HFFc6 (cell line): ENCODE measurements at regions not wholly inside any gene's neighbourhood (a gene's known extent, or its start where the extent isn't known, plus 50 kb on each side); places are given as distances from the start of the nearest gene placed in this dataset.

Experiments used
- DNase-seq: peaks from one replicate; pipeline ENCODE4 v3.0.0-alpha.2; 2018
- H3K27ac Mint-ChIP-seq: 2 replicates; pipeline ENCODE4 v1.8.0; 2020; ENCODE audit warnings: mild to moderate bottlenecking, mixed read lengths
- H3K27me3 Mint-ChIP-seq: 2 replicates; pipeline ENCODE4 v1.8.0; 2021; ENCODE audit warnings: mild to moderate bottlenecking, moderate library complexity, mixed read lengths; ENCODE audit not compliant: insufficient read depth
- H3K36me3 Mint-ChIP-seq: 2 replicates; pipeline ENCODE4 v1.8.0; 2021; ENCODE audit warnings: low read depth, mixed read lengths
- H3K4me1 Mint-ChIP-seq: 2 replicates; pipeline ENCODE4 v1.8.0; 2020; ENCODE audit warnings: low read depth, mixed read lengths
- H3K4me3 Mint-ChIP-seq: 2 replicates; pipeline ENCODE4 v1.8.0; 2020; ENCODE audit warnings: mild to moderate bottlenecking, moderate library complexity, mixed read lengths
- H3K9me3 Mint-ChIP-seq: 2 replicates; pipeline ENCODE4 v1.8.0; 2020; ENCODE audit warnings: mild to moderate bottlenecking, mixed read lengths
- TF ChIP-seq, protein P1 (sequence below): fragments of 200-600 bp; sonication (generic); IDR thresholded peaks from 2 replicates; pipeline ENCODE4 v1.5.0; 2021; ENCODE audit warnings: antibody characterized with exemption, mild to moderate bottlenecking

DNA sequence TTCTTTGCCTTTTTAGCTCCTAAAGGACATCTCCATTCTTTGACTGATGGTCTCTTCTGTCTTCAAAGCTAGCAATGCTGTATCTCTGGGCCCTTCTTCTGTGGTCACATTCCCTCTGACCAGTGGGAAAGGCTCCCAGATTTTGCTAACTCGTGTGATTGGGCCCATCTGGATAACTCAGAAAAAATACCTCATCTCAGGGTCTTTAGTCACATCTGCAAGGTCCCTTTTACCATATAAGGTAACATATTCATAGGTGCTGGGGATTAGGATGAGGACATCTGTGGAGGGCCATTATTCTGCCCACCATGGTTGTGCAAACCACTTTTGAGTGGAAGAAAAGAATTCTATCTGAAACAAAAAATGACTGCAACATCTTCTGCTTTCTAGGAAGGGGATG is 76.3 kb upstream of the MAMDC2 start:
- Mint-ChIP-seq H3K4me1 (peaks cover 71% of the 10 kb centered on the region), H3K27me3 (no peaks in the 10 kb centered on the region), H3K27ac (no peak overlapping the region), H3K36me3 (0 out of 2 replicates have a peak, but pooled peaks cover 5% of the 10 kb centered on the region), H3K4me3 (no peak overlapping the region), H3K9me3 (no peaks in the 10 kb centered on the region)
- TF ChIP-seq, protein P1, sequence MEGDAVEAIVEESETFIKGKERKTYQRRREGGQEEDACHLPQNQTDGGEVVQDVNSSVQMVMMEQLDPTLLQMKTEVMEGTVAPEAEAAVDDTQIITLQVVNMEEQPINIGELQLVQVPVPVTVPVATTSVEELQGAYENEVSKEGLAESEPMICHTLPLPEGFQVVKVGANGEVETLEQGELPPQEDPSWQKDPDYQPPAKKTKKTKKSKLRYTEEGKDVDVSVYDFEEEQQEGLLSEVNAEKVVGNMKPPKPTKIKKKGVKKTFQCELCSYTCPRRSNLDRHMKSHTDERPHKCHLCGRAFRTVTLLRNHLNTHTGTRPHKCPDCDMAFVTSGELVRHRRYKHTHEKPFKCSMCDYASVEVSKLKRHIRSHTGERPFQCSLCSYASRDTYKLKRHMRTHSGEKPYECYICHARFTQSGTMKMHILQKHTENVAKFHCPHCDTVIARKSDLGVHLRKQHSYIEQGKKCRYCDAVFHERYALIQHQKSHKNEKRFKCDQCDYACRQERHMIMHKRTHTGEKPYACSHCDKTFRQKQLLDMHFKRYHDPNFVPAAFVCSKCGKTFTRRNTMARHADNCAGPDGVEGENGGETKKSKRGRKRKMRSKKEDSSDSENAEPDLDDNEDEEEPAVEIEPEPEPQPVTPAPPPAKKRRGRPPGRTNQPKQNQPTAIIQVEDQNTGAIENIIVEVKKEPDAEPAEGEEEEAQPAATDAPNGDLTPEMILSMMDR, result no peak
- no peak for DNase-seq

- peak; percentile 38 for DNase-seq
- TF ChIP-seq, protein P1, result no peak
- 0 out of 2 replicates have a peak, but pooled peaks cover 5% of the 10 kb centered on the region for H3K36me3 Mint-ChIP-seq
- H3K27me3 Mint-ChIP-seq, result no peaks in the 10 kb centered on the region
- peak overlapping the region; percentile 78 for H3K27ac Mint-ChIP-seq
- no peak overlapping the region for H3K4me3 Mint-ChIP-seq
- H3K4me1 Mint-ChIP-seq, result peaks cover 74% of the 10 kb centered on the region
- no peaks in the 10 kb centered on the region for H3K9me3 Mint-ChIP-seq
Measured at GRCh38 chr9:69970001-69970533, 73.6 kb upstream of the MAMDC2 start.

- H3K27ac Mint-ChIP-seq, result peak overlapping the region; percentile 88
- H3K4me1 Mint-ChIP-seq, result peaks cover 76% of the 10 kb centered on the region
- peak; percentile 61 for DNase-seq
- no peaks in the 10 kb centered on the region for H3K9me3 Mint-ChIP-seq
- H3K36me3 Mint-ChIP-seq, result 0 out of 2 replicates have a peak, but pooled peaks cover 5% of the 10 kb centered on the region
- H3K27me3 Mint-ChIP-seq, result no peaks in the 10 kb centered on the region
- TF ChIP-seq, protein P1, result peak; percentile 94
- peak overlapping the region; percentile 60 for H3K4me3 Mint-ChIP-seq
Measured at GRCh38 chr9:69971643-69972449, 71.8 kb upstream of the MAMDC2 start.

DNA sequence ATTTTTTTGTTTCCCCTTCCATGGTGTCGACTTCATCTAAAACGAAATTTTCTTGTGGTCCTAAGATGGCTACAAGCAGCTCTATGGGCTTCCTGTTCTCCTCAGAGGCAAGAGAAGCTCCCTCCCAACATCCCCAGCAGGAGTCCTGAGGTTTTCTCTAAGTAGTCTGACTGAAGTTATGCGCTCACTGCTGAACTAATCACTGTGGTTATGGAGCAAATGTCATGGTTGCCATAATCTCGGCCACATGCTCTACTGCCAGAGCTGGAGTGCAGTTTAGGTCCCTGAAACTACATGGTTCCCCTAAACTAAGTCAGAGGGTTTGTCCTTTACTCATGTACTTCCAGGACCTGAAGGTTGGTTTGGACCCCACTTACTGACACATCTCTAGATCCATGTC is 68.0 kb upstream of the MAMDC2 start:
- TF ChIP-seq, protein P1, result no peak
- Mint-ChIP-seq H3K9me3 (no peaks in the 10 kb centered on the region; the same call in 1 of the 2 replicates), H3K4me3 (peak overlapping the region; percentile 46), H3K27ac (peak overlapping the region; percentile 96), H3K4me1 (peaks cover 78% of the 10 kb centered on the region), H3K27me3 (no peaks in the 10 kb centered on the region), H3K36me3 (peaks cover 10% of the 10 kb centered on the region)
- DNase-seq, result peak; percentile 22

DNA sequence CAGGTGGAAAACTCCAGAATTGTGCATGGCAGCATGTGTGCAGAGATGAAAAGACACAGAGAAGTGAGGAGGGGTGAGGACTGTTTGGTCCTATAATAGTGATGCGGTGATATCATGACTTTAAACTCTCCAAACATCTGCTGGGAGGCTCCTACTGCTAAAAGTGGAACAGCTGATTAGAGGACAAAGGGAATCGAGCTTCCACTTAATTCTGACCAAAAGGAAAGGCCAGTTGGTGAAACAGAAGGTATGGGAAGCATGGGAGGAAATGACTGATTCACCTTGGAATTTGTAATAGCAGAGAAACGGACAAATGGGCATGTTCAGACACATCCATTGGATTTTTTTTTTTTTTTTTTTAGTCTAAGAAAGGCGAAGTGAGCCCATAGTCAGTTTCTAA is 67.5 kb upstream of the MAMDC2 start:
- TF ChIP-seq, protein P1, result no peak
- peak; percentile 90 for DNase-seq
- H3K9me3 Mint-ChIP-seq, result no peaks in the 10 kb centered on the region; the same call in 1 of the 2 replicates
- peaks cover 10% of the 10 kb centered on the region for H3K36me3 Mint-ChIP-seq
- peak overlapping the region; percentile 46 for H3K4me3 Mint-ChIP-seq
- H3K4me1 Mint-ChIP-seq, result peaks cover 78% of the 10 kb centered on the region
- peak overlapping the region; percentile 96 for H3K27ac Mint-ChIP-seq
- H3K27me3 Mint-ChIP-seq, result no peaks in the 10 kb centered on the region
